AG08395 (cell line): ENCODE measurements at regions not wholly inside any gene's neighbourhood (a gene's known extent, or its start where the extent isn't known, plus 50 kb on each side); places are given as distances from the start of the nearest gene placed in this dataset.
"Not testable (repeated sequence)": the region's sequence is repeated elsewhere in the genome, so short reads cannot be mapped to it uniquely, and the experiment has no call there.

Experiments used
- DNase-seq: peaks from one replicate; pipeline ENCODE4 v3.0.0; 2012; ENCODE audit warnings: mixed read lengths, low spot score

GRCh38 chr6:40152196-40152595 is 217.9 kb upstream of the MOCS1 start:
- no peak for DNase-seq

DNA sequence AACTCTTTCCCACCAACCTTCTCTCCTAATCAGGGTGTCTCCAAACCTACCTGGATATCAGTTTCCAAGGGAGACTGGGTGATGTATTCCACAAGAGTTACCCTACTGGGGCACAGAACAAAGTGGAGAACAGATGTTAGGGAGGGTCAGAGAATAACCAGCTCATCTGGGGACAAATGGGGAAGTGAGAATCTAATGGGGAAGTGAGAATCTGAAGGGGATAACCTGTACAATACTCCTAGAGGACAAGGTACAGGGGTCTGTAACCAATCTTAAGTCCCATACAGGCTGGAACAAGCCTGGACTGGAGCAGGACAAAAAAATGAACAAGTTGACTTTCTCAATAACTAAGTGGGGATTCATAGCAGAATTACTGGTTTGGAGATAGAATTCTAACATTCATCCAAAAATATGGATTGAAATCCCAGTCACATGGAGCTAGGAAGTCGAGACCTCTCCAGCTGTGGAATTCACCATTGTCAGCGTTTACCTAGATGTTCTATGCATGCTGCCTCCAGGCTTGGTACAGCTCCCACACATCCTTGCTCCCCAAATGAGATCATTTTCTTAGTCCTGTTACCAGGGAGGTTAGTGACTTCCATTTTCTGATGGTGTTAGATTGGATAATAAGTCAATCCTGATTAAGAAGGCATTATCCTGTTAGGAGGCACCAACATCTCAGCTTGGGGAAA is 214.8 kb upstream of the MOCS1 start:
- no peak for DNase-seq

GRCh38 chr6:40146902-40147301 is 212.6 kb upstream of the MOCS1 start:
- DNase-seq = no peak

DNA sequence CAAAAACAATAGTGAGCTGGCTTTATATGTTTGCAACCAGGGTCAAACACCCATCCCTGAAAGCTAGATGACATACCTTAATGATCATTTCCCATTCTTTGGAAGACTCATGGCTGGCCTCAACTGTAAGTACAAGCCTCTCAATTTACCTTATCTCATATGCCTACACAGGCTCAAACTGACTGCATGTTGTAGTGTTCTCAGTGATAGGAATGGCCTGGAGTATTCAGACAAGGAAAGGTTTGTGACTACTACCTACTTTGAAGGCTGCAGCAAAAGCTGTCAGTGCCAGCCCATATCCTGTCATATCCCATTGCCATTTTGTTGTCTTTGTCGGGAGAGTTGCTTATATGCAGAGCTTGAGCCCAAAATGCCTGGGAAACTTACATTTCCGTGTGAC is 205.2 kb upstream of the MOCS1 start:
- no peak for DNase-seq

- DNase-seq = no peak
Observed at GRCh38 chr6:40138273-40138720, 204.0 kb upstream of the MOCS1 start.

- no peak for DNase-seq
Observed at GRCh38 chr6:40135491-40136072, 201.3 kb upstream of the MOCS1 start.

- not testable (repeated sequence) for DNase-seq
Observed at GRCh38 chr6:40133981-40134380, 199.7 kb upstream of the MOCS1 start.

DNA sequence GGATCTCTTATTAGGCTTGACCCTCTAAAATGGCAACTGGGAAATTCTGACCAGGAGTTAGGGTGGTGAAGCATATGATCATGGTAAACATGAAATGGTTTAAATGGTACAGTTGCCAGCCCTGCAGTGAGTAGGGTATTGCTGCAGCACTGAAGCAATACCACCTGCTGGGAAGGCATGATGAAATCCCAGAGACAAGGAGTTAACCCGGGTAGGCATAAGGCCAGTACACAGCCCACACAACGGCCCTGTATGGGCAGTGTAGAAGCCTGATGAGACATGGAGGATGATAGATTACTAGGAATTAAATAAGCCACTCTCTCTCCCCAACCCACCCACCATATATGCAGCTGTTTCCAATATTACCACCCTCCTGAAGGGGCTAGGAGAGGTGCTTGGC is 197.4 kb upstream of the MOCS1 start:
- no peak for DNase-seq

- DNase-seq = no peak
Observed at GRCh38 chr6:40128127-40128526, 193.9 kb upstream of the MOCS1 start.

DNA sequence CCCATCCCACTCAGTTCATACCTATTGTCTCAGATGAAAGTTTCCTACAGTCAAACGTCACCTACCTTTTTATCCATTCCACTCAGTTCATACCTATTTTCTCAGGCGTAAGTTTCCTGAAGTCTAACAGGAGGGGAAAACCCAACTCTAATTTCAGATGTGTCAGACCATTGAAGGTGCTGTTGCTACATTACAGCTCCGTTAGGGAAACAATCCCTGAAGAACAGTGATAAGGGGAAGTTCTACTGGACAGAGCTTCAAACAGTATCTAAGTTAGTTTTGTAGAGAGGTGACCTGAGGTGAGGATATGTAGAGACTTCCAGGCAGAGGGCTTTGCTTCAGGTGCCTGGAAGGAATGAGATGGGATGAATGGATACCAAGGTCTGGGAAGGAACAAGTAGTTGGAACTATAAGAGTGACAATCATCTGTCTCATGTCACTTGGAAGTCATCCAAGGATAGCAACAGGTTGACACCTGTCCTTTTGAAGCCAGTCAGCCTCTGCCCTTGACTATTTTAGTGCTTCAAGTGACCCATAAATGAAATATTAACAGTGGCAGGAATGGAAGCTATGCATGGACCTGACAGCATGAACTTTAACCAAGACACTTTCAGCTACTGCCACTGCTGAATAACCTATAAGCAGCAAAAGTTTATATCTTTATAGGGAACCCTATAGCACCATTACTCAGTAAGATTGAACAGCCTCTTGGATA is 191.6 kb upstream of the MOCS1 start:
- DNase-seq = no peak

- no peak for DNase-seq
Observed at GRCh38 chr6:40124924-40125323, 190.7 kb upstream of the MOCS1 start.

DNA sequence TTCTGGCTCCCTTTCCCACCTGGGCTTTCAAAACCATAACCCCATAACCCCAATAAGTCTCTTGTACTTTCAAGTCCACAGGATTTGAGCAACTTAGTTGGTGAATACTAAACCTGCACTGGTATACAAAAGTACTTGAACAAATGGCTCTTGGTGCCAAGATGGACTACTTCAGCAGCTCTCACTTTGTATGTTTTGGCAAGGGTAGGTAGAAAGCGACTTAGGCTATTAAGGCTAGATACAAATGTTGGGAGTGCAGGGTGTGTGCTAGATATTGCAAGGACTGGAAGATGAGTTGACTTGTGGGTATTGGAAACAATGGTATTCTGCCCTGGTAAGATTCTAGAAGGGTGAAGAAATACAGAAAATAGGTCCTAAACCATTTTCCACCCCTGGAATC is 182.6 kb upstream of the MOCS1 start:
- DNase-seq = no peak

- DNase-seq = no peak
Observed at GRCh38 chr6:40112350-40112749, 178.1 kb upstream of the MOCS1 start.

- DNase-seq = no peak
Observed at GRCh38 chr6:40108736-40109135, 174.5 kb upstream of the MOCS1 start.

GRCh38 chr6:40106840-40107239 is 172.6 kb upstream of the MOCS1 start:
- DNase-seq = no peak

- DNase-seq = no peak
Observed at GRCh38 chr6:40098774-40099173, 164.5 kb upstream of the MOCS1 start.

- no peak for DNase-seq
Observed at GRCh38 chr6:40097590-40097989, 163.3 kb upstream of the MOCS1 start.

GRCh38 chr6:40083141-40083920 is 149.1 kb upstream of the MOCS1 start:
- DNase-seq = no peak

- no peak for DNase-seq
Observed at GRCh38 chr6:40082278-40083043, 148.2 kb upstream of the MOCS1 start.

GRCh38 chr6:40077736-40078135 is 143.5 kb upstream of the MOCS1 start:
- no peak for DNase-seq

DNA sequence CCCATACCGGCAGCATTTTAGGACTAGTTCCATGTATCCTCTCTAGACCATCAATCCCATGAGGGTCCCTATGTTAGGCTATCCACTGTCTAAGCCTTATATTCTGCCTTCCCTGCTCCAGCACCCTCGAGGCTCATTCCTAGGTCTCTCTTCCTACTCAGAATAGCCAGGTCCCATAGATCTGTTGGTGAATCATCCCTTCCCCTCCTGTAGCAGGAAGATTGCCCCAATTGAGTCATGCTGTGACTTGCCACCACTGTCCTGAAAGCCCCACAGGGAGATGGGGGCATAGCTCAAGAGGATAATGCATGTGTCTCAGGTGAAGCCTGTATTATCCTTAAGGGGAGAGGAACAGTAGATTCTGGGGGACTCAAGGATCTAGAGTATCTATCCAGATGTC is 143.1 kb upstream of the MOCS1 start:
- no peak for DNase-seq

GRCh38 chr6:40075056-40075590 is 140.9 kb upstream of the MOCS1 start:
- no peak for DNase-seq
